ENCODE measurements at regions not wholly inside any gene's neighbourhood (a gene's known extent, or its start where the extent isn't known, plus 50 kb on each side); places are given as distances from the start of the nearest gene placed in this dataset.

DNA sequence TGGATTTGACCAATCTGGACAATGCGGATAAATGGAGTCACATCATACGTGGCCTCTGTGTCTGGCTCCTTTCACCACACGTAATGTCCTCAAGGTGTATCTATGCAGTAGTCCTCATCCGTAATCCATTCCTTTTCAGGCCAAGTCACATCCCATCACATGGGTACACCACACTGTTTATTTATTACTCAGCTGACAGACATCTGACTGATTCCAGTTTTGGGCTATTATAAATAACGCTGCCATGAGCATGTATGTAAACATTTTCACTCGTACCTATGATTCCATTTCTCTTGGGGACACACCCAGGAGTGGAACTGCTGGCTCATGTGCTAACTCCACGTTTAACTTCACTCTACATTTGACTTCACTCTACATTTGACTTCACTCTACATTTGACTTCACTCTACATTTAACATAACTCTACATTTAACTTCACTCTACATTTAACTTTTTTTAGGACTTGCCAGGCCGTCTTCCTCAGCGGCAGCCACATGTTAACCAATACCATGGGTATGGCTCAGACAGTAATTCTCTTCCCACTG is 52.1 kb downstream of the SHANK2 start:
- TF ChIP-seq, protein P1, sequence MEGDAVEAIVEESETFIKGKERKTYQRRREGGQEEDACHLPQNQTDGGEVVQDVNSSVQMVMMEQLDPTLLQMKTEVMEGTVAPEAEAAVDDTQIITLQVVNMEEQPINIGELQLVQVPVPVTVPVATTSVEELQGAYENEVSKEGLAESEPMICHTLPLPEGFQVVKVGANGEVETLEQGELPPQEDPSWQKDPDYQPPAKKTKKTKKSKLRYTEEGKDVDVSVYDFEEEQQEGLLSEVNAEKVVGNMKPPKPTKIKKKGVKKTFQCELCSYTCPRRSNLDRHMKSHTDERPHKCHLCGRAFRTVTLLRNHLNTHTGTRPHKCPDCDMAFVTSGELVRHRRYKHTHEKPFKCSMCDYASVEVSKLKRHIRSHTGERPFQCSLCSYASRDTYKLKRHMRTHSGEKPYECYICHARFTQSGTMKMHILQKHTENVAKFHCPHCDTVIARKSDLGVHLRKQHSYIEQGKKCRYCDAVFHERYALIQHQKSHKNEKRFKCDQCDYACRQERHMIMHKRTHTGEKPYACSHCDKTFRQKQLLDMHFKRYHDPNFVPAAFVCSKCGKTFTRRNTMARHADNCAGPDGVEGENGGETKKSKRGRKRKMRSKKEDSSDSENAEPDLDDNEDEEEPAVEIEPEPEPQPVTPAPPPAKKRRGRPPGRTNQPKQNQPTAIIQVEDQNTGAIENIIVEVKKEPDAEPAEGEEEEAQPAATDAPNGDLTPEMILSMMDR (IDR thresholded peaks at IDR 0.05), result no peak
- TF ChIP-seq EP300 (IDR thresholded peaks at IDR 0.05) (no peak), POLR2A (IDR thresholded peaks at IDR 0.05) (no peak), POLR2AphosphoS5 (IDR thresholded peaks at IDR 0.05) (no peak)

All from sigmoid colon (tissue), 4 donors.